ENCODE measurements at regions not wholly inside any gene's neighbourhood (a gene's known extent, or its start where the extent isn't known, plus 50 kb on each side); places are given as distances from the start of the nearest gene placed in this dataset.

GRCh38 chr16:17780181-17780580 lies 309.4 kb upstream of the XYLT1 start:
- TF ChIP-seq CREB1 (IDR thresholded peaks at IDR 0.05; ENCODE audit: low read depth) (no peak), EP300 (IDR thresholded peaks at IDR 0.05; ENCODE audit: borderline replicate concordance) (no peak), TEAD4 (IDR thresholded peaks at IDR 0.05) (no peak), CEBPB (IDR thresholded peaks at IDR 0.05) (no peak), ZBTB7A (IDR thresholded peaks at IDR 0.05; ENCODE audit: low read depth) (no peak), REST (IDR thresholded peaks at IDR 0.05; ENCODE audit: low read depth) (no peak), MAX (IDR thresholded peaks at IDR 0.05) (no peak), RAD21 (IDR thresholded peaks at IDR 0.05; ENCODE audit: low read depth) (no peak), YY1 (IDR thresholded peaks at IDR 0.05; ENCODE audit: low read depth) (no peak), FOXM1 (IDR thresholded peaks at IDR 0.05; ENCODE audit: borderline replicate concordance, low read depth) (no peak), EGR1 (IDR thresholded peaks at IDR 0.05) (no peak), NFIC (IDR thresholded peaks at IDR 0.05) (no peak), TCF12 (IDR thresholded peaks at IDR 0.05; ENCODE audit: low read depth) (no peak), TAF1 (IDR thresholded peaks at IDR 0.05; ENCODE audit: low read depth) (no peak)
- TF ChIP-seq, protein P1, sequence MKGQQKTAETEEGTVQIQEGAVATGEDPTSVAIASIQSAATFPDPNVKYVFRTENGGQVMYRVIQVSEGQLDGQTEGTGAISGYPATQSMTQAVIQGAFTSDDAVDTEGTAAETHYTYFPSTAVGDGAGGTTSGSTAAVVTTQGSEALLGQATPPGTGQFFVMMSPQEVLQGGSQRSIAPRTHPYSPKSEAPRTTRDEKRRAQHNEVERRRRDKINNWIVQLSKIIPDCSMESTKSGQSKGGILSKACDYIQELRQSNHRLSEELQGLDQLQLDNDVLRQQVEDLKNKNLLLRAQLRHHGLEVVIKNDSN (IDR thresholded peaks at IDR 0.05): no peak

GRCh38 chr16:17777408-17777863 lies 306.7 kb upstream of the XYLT1 start:
- TF ChIP-seq FOXM1 (IDR thresholded peaks at IDR 0.05; ENCODE audit: borderline replicate concordance, low read depth) (no peak), TCF12 (IDR thresholded peaks at IDR 0.05; ENCODE audit: low read depth) (no peak), EGR1 (IDR thresholded peaks at IDR 0.05) (no peak), YY1 (IDR thresholded peaks at IDR 0.05; ENCODE audit: low read depth) (no peak), EP300 (IDR thresholded peaks at IDR 0.05; ENCODE audit: borderline replicate concordance) (no peak), TEAD4 (IDR thresholded peaks at IDR 0.05) (no peak), TAF1 (IDR thresholded peaks at IDR 0.05; ENCODE audit: low read depth) (no peak)
- TF ChIP-seq, protein P1 (IDR thresholded peaks at IDR 0.05): no peak

GRCh38 chr16:17776888-17777287 lies 306.1 kb upstream of the XYLT1 start:
- no peak for TF ChIP-seq EGR1 (IDR thresholded peaks at IDR 0.05)
- TF ChIP-seq ZBTB7A (IDR thresholded peaks at IDR 0.05; ENCODE audit: low read depth): no peak
- no peak for TF ChIP-seq MAX (IDR thresholded peaks at IDR 0.05)
- no peak for TF ChIP-seq FOXM1 (IDR thresholded peaks at IDR 0.05; ENCODE audit: borderline replicate concordance, low read depth)
- TF ChIP-seq, protein P1 (IDR thresholded peaks at IDR 0.05): no peak
- no peak for TF ChIP-seq REST (IDR thresholded peaks at IDR 0.05; ENCODE audit: low read depth)
- TF ChIP-seq TAF1 (IDR thresholded peaks at IDR 0.05; ENCODE audit: low read depth): no peak
- no peak for TF ChIP-seq TCF12 (IDR thresholded peaks at IDR 0.05; ENCODE audit: low read depth)
- TF ChIP-seq EP300 (IDR thresholded peaks at IDR 0.05; ENCODE audit: borderline replicate concordance): no peak
- TF ChIP-seq TEAD4 (IDR thresholded peaks at IDR 0.05): no peak
- TF ChIP-seq NFIC (IDR thresholded peaks at IDR 0.05): no peak
- no peak for TF ChIP-seq CEBPB (IDR thresholded peaks at IDR 0.05)
- TF ChIP-seq YY1 (IDR thresholded peaks at IDR 0.05; ENCODE audit: low read depth): no peak
- TF ChIP-seq CREB1 (IDR thresholded peaks at IDR 0.05; ENCODE audit: low read depth): no peak
- no peak for TF ChIP-seq RAD21 (IDR thresholded peaks at IDR 0.05; ENCODE audit: low read depth)

DNA sequence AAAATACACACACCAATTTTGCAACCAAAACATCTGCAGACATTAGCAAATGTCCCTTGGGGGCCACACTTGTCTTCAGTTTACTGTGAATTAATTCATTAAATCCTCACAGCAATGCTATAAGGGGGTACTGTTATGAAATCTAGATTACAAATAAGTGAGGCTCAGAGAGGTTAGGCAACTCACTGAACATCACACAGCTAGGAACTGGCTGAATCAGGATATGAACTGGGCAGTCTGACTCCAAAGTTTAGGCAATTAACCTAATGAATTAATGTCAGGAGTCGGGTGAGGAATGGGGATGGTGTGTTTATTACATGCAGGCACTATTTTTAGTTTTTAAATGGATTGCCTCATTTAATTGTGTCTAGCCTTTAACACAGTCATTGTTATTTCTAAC lies 305.7 kb upstream of the XYLT1 start:
- no peak for TF ChIP-seq NFIC (IDR thresholded peaks at IDR 0.05)
- TF ChIP-seq ZBTB7A (IDR thresholded peaks at IDR 0.05; ENCODE audit: low read depth): no peak
- TF ChIP-seq, protein P1 (IDR thresholded peaks at IDR 0.05): no peak
- no peak for TF ChIP-seq FOXM1 (IDR thresholded peaks at IDR 0.05; ENCODE audit: borderline replicate concordance, low read depth)
- no peak for TF ChIP-seq YY1 (IDR thresholded peaks at IDR 0.05; ENCODE audit: low read depth)
- TF ChIP-seq EGR1 (IDR thresholded peaks at IDR 0.05): no peak
- TF ChIP-seq REST (IDR thresholded peaks at IDR 0.05; ENCODE audit: low read depth): no peak

Measured in Ishikawa (cell line).